MM.1S (cell line): ENCODE measurements at regions not wholly inside any gene's neighbourhood (a gene's known extent, or its start where the extent isn't known, plus 50 kb on each side); places are given as distances from the start of the nearest gene placed in this dataset.

ENCODE experiments used
- CTCF ChIP-seq: fragments of 300-600 bp; sonication (generic); IDR thresholded peaks from 2 replicates; pipeline ENCODE4 v1.5.1; 2016; ENCODE audit warnings: antibody characterized with exemption, low read length, mixed read lengths
- EZH2 ChIP-seq: fragments of 300-600 bp; sonication (generic); optimal IDR thresholded peaks from 2 replicates; pipeline ENCODE3; 2017; ENCODE audit warnings: low read depth, mild to moderate bottlenecking, antibody characterized with exemption, low read length, mixed read lengths
- EZH2phosphoT487 ChIP-seq: fragments of 300-600 bp; sonication (generic); IDR thresholded peaks from 2 replicates; pipeline ENCODE4 v1.6.1; 2018; ENCODE audit warnings: antibody characterized with exemption, low read length

DNA sequence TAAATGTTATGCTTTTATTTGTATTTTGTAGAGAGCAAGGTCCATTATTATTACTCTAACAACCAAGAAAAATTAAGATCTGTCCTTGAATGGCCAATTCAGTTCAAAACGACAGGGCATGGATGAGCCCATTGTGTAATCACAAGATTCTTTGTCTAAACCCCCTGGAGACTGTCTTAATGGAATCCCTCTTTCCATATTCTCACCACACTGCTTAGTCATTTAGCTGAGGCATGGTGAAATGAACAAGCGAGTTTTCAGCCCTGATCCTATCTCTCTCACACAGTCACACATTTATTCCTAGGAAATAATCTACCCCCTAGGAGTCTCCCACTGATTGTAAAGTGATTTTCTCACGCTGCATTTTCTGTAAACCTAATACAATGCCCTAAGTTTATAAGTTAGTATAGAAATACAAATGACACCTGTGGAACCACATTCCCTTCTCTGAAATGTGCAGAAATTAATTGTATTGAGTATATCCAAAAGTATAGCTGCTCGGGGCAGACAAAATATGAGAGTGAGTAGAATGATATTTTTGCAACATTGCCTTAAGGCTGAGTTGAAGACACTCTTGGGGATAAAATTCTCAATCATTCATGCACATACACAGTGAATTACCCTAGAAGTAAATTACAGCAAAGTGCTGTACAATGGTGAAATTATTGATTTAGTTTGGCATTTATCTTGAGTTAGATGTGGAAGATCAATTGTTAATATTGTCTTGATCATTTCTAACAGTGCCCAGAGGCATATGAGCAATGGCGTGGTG lies 119.7 kb upstream of the PCDH7 start:
- no peak for TF ChIP-seq CTCF
- TF ChIP-seq EZH2, result no peak
- TF ChIP-seq EZH2phosphoT487, result no peak
